Stimulated activated CD4-positive, alpha-beta T cell treated with anti-CD3 and anti-CD28 coated beads, Interleukin-1b, Interleukin-23, amount 100 ng/mL, for 24 hours (primary cell): ENCODE measurements at regions not wholly inside any gene's neighbourhood (a gene's known extent, or its start where the extent isn't known, plus 50 kb on each side); places are given as distances from the start of the nearest gene placed in this dataset.
"Not testable (repeated sequence)": the region's sequence is repeated elsewhere in the genome, so short reads cannot be mapped to it uniquely, and the experiment has no call there.

ENCODE experiments used
- DNase-seq, 4 experiments: peaks; one replicate each; pipeline ENCODE4 v3.0.0-alpha.2; 2020; ENCODE audit warnings: low read depth in 4 of 4, low spot score in 1 of 4

DNA sequence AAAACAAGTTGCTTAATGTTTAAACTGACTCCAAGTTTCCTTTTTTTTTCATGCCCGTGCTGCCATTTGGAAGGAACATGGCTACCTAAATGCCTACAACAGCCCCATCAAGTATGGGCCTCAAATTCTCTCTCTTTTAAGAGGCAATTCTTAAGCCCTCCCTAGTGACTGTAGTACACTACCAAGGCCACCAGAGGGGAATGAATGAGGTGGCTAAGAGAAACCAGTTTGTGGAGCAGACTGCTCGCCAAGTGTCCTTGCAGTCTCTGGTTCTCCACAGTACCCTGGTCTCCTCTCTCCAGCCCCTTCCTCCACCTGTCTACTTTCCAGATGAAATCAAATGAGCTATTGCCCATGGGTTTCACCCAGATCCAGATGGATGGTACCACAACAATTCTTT, 1809.6 kb downstream of the BRINP3 start:
- DNase-seq: no peak

DNA sequence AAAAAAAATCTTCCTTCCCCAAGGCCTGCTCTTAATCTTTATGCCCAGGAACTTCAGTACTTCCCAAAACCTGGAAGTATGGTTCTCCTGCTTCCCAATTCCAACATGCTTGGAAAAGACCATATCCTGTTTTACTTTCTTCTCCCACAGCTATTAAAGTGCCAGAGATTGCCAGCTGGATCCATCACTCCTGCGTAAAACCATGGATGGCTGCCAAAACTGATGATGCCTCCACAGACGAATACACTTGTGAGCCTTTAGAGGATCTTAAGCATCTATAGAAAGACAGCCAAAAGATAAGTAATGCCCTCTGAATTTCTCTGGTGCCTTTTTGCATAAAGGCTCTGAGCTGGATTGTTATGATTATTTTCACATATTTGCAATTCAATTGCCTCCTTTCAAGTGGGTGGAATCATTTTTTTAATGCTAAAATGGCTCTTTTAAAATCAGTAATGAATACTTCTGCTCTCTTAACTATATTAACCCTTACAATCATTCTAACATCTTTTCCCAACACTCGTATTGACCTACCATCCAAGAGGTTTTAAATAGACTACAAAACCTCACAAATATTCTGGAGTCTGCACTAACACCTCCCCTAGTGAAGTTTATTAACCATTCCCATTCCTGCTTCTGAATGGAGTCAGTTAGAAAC, 1807.8 kb downstream of the BRINP3 start:
- no peak for DNase-seq

DNA sequence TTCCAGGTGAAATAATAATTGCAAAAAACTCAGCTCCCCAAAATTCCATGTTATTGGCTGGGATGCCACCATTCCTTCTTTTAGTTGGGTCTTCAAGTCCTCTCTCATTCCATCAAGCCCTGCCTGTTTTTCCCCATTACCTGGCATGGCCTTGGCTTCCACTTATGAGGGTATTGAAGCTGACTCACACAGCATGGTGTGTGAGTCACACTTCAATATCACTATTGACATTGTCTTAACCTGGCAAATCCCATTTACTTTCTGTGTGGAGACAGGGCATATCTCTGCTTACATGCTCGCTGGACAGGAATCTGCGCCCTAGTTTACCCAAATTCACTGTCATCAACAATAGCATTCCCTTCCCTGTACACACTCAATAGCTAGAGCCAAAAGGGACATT, 1806.8 kb downstream of the BRINP3 start:
- no peak for DNase-seq

DNA sequence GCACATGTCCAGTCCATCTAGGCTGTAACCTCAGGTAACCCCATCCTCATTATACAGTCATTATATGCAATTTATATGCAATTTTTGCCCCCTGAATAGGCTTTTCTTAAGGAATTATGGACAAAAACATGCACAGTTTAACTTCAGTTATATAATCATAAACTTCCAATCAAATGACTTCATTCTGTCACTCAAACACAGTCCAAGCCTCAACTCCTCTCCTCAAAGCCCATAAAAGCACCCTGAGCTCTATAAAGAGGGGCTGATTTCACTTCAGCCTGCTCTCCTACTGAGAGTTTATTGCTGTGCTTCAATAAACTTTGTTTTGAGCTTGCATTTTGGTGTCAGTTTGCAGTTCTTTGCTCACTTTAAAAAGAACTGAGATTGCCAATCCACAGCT, 1805.5 kb downstream of the BRINP3 start:
- no peak for DNase-seq

DNA sequence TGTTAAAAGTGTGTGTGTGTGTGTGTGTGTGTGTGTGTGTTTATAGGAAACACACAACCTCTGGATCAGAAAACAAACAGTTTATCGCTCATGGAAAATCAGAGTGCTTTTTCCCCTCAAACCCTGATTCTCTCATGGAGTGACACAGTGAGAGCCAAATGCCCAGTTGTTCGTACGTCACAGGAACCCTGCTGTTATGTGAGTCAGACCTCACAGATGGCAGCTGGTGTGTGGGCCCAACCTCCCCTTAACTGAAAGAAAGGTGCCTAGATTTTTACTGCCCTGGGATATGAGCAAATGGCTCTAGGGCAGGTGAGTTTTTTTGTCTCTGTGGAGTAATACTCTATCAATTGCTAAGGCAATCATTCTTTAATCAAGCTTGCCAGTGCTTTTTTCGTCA, 1788.1 kb downstream of the BRINP3 start:
- no peak for DNase-seq

DNA sequence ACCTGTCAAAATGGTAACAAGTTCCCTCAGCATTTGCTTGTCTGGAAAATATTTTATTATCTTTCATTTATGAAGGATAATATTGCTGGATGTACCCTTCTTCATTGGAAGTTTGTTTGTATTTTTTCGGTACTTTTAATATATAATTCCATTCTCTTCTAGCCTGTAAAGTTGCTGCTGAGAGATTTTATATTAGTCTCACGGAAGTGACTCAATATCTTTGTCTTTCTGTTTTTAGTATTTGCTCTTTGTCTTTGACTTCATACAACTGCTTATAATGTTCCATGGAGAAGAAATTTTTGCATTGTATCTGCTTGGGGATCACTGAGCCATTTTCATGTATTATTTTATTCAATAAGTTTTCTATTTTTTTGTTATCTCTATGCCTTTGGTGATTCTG, 1777.5 kb downstream of the BRINP3 start:
- DNase-seq: no peak

DNA sequence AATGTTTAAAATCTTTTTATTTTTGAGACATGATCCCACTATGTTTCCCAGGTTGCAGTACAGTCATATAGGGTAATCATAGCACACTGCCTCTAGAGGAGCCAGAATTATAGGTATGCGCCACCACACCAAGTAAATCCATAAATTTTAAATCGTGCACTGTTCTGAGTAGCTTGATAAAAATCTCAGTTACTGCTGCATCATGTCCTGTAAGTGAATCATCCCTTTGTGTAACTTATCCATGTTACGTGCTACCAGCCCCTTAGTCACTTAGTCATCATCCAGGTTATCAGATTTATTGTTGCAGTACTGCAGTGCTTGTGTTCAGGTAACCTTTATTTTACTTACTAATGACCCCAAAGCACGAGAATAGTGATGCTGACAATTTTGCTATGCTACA, 1770.9 kb downstream of the BRINP3 start:
- no peak for DNase-seq

DNA sequence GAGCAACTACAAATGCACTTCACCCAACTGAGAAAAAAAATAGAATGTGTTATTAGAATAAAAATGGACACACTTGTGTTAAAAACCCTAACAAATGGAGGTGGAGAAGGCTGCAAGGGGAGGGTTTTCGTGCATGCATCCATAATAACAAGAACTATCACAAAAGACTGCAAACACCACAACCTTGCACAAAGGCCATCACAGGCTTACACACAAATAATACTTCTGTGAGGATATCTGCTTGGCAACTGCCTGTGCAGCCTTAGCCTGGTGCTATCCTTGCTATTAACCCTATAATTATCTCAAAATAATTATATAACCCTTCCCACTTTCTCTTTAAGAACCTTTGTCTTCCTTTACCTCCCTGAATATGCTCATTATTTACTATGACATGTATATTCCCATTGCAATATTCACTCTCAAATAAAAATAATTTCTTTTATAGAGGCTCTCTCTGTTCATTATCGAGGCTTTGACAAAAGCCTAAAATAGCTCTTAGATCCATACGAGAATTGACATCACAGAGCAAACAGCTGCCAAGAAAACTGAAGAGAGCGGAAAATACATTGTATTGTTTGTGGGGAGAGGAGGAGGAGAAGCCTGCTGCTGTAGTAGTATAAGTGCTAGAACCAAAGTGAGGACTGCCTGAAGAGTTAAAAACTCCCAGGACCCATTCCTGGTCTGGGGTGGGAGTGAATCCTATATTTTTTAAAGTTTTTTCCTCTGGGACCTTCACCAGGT, 1768.7 kb downstream of the BRINP3 start:
- DNase-seq: no peak

DNA sequence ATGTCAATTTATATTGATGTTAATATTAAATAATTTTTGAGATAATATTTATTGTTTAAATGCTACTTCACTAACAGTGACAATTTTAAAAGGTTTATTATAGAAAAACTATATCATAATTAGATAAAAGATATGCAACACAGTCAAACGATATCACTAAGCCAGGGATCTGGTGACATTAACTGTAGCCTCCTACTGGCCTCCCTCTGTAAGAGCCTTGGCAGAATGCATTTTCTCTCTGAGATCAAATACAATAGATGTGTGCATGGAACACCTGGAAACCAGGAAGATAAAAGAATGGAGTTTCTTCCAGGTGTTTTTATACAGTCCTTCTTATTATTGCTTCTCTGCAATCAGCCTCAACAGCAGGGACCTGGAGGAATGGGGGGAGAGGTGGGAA, 1762.1 kb downstream of the BRINP3 start:
- no peak for DNase-seq

DNA sequence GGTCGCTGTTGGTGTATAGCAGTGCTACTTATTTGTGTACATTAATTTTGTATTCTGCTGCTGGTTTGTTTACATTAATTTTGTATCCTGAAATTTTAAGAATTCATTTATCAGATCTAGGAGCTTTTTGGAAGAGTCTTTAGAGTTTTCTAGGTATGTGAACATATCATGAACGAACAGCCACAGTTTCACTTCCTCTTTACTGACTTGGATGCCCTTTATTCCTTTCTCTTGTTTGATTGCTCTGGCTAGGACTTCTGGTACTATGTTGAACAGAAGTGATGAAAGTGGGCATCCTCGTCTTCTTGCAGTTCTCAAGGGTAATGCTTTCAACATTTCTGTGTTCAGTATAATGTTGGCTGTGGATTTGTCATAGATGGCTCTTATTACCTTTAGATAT, 1757.9 kb downstream of the BRINP3 start:
- DNase-seq: no peak

DNA sequence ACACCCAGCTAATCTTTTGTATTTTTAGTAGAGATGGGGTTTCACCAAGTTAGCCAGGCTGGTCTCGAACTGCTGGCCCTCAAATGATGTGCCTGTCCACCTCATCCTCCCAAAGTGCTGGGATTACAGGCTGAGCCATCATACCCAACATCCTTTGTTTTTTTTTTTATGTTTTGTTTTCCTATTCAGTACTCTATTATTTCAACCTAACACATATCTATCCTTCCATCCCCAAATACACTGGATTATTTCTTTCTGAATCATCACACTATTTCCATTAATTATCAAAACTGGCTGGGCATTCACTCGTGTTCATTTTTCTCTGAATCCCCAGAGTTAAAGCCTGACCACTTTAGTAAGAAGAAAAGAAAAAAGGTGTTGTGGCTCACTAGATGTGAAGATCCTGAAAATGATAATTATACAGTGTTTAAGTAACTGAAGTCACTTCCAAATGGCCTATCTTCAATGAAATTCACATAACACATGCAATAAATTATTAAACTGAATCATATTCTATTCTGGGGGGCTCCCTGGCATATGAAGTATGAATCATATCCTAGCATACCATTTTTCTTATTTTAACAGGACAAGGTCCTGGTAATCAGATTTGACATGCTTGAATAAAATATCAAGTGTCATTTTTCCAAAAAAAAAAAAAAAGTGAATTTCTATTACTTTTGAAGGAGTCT, 1754.2 kb downstream of the BRINP3 start:
- no peak for DNase-seq

DNA sequence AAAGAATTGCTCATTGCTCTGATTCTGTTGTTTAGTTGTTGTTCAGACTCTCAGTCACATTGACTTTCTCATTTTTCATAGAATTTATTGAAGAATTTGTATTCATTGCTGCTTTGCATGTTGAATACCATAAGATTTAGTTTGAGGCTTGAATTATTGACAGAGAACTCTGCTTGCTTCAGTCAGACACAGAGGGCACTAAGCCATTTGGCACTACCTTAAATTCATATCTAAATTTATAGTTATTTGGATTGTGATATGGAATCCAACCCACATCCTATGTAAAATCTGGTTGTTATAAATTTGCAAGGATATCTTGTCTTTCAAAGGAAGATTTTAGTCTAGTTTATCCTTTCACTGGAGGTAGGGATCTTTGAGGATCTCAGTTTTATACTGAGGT, 1748.6 kb downstream of the BRINP3 start:
- no peak for DNase-seq

DNA sequence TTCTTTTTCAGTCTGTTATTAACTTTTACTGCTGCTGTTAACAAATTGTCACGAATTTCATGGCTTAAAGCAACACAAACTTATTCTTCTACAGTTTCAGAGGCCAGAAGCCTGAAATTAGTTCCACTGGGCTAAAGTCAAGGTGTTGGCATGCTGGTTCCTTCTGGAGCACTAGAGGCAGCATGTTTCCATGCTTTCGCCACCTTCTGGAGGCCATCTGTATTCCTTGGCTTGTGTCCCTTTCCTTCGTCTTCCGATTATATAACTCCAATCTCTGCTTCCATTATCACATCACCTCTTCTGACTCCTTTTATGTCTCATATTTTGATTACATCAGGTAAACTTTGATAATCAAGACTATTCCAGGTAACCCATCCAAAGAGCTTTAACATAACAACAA, 1742.1 kb downstream of the BRINP3 start:
- no peak for DNase-seq

DNA sequence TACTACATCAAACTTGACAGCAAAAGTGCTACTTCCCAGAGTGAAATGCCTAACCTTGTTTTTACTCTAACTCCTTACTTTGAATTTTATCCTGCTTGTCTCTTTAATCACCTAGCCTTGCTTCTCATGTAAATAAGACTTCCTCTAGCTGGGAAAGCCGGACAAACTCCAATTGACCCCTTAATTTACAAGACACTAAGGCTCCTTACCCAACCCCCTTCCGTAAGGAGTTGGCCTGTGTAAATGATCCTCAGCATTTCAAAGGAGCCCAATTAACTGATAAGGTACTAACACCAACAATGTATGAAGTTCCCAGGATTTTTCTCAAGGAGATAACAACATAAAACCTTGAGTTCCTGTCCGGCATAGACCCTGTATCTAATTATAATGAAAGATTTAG, 1728.4 kb downstream of the BRINP3 start:
- DNase-seq: not testable (repeated sequence)

DNA sequence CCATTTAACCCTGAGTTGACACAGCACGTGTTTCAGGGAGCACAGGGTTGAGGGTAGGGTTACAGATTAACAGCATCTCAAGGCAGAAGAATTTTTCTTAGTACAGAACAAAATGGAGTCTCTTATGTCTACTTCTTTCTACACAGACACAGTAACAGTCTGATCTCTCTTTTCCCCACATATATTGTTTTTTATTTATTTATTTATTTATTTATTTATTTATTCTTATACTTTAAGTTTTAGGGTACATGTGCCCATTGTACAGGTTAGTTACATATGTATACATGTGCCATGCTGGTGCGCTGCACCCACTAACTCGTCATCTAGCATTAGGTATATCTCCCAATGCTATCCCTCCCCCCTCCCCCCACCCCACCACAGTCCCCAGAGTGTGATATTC, 1725.6 kb downstream of the BRINP3 start:
- DNase-seq: not testable (repeated sequence)

DNA sequence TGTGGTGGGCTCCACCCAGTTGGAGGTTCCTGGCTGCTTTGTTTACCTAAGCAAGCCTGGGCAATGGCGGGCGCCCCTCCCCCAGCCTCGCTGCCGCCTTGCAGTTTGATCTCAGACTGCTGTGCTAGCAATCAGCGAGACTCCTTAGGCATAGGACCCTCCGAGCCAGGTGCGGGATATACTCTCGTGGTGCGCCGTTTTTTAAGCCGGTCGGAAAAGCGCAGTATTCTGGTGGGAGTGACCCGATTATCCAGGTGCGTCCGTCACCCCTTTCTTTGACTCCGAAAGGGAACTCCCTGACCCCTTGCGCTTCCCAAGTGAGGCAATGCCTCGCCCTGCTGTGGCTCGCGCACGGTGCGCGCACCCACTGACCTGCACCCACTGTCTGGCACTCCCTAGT, 1719.9 kb downstream of the BRINP3 start:
- DNase-seq: not testable (repeated sequence)

DNA sequence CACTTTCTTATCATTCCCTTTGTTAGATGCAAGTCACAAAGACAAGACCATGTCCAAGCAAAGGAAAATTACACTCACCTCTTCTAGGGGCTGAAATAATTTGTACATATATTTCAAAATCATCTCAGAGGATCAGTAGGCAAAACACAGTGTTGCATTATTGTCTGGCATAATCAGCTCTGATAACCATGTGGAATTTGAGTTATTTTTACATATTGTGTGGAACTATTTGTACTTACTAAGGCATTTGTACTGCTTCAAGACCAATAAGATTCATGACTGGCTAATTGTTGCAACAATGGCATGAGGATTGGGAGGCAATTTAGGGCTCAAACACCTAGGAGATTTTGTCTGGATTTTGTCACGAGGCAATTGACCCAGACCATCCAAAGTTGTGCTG, 1716.4 kb downstream of the BRINP3 start:
- DNase-seq: no peak

DNA sequence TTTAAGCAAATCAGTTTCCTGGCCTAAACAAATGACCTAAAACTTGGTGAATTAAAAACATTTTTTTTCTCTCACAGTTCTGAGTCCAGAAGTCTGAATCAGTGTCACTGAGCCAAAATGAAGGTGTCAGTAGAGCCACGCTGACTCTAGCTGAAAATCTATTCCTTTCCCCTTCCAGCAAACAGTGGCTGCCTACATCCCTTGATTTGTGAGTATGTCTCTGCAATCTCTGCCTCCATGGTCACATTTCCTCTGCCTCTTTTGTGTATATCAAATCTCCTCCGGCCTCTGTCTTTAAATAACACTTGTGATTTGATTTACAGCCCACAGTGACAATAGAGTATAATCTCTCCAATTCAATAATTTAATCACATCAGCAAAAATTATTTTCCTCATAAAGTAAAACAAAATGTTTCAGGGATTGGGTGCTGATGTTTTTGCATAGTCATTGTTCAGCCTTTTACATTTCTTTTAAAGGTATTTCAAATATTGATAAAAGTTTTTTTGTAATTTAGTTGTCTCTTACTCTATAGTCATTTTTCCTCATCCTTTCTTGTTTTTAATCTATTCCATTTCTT, 1715.4 kb downstream of the BRINP3 start:
- DNase-seq: no peak

DNA sequence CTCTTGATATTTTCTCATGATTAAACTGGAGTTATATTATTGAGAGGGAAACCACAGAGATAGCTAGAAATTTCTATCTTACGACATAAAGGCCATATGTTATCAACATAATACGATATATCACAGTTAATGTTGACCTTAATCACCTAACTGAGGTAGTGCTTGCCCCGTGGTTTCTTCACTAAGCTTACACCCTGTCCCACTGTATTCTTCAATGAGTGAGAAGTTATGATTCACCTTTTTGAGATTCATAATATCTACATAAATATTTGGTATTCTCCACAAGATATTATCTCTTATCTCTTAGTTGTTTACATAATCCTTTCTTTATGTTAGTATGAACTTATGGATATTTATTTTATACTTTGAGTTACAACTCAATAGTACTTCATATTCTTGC, 1714.1 kb downstream of the BRINP3 start:
- no peak for DNase-seq

DNA sequence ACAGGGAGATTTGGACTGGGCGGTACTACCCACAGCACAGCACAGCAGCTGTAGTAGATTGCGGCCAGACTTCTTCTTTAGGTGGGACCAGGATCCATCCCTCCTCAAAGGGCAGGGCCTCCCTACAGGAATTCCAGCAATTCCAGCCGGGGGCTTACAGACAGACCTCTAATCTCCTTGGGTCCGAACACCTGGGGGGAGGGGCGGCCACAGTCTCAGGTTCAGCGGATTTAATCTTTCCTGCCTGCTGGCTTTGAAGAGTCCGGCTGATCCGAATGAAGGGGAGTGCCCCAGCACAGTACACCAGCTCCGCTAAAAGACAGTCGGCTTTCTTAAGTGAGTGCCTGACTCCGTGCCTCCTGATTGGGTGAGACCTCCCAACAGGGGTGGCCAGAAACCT, 1708.5 kb downstream of the BRINP3 start:
- DNase-seq: no peak

DNA sequence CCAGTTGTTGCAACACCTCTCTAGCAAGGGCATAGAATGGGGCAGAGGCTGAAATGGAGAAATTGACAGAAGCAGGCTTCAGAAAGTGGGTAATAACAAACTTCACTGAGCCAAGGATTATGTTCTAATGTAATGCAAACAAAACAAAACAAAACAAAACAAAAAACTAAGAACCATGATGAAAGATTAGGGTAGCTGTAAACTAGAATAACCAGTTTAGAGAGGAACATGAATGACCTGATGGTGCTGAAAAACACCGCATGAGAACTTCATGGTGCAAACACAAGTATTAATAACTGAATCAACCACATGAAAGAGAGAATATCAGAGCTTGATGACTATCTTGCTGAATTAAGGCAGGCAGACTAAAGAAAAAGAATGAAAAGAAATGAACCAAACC, 1707.7 kb downstream of the BRINP3 start:
- DNase-seq: no peak

DNA sequence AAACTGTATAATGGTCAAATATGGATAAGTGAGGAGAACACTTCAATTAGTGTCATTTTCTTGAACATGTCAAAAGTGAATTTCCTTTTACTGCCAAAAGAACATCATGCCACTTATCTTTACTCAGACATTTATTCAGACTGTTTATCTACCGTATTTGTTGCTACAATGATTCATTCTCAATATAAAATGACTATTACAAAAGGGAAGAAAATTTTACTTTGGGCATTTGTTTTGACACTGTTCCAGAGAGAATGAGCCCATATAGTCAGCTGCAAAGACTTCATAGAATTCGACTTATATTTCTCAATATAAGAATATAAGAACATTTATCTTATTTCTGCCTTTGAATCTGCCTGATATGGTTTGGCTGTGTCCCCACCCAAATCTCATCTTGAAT, 1699.1 kb downstream of the BRINP3 start:
- DNase-seq: no peak
